ENCODE measurements at regions not wholly inside any gene's neighbourhood (a gene's known extent, or its start where the extent isn't known, plus 50 kb on each side); places are given as distances from the start of the nearest gene placed in this dataset.

GRCh38 chr7:136657482-136657921 is 210.9 kb upstream of the CHRM2 start:
- Histone ChIP-seq H3K36me3 (ENCODE audit: control insufficient read depth in 4 of 4, insufficient read depth in 3 of 4, low read depth in 1 of 4, low read length in 3 of 4) (no peaks in the 10 kb centered on the region), H3K27ac (ENCODE audit: low read depth in 1 of 2, low read length in 2 of 2) (no peak overlapping the region), H3K9ac (ENCODE audit: low read depth in 1 of 2, low read length in 2 of 2) (no peak overlapping the region), H3K4me1 (ENCODE audit: control insufficient read depth in 4 of 4, insufficient read depth in 4 of 4, low read length in 3 of 4) (no peaks in the 10 kb centered on the region), H3K9me3 (ENCODE audit: control insufficient read depth in 4 of 4, low read length in 3 of 4) (no peaks in the 10 kb centered on the region), H3K27me3 (ENCODE audit: control insufficient read depth in 4 of 4, insufficient read depth in 4 of 4, low read length in 3 of 4) (no peaks in the 10 kb centered on the region), H3K4me3 (ENCODE audit: low read depth in 1 of 3, low read length in 3 of 3) (no peak overlapping the region)
- no peak for TF ChIP-seq TAF1 (conservative IDR thresholded peaks at IDR 0.05)
- no peak for TF ChIP-seq SP1 (IDR thresholded peaks at IDR 0.05)
- no peak for TF ChIP-seq FOXA2 (IDR thresholded peaks at IDR 0.05)
- no peak for TF ChIP-seq MAX (IDR thresholded peaks at IDR 0.05)
- TF ChIP-seq CTCF (IDR thresholded peaks at IDR 0.05; ENCODE audit: low read depth, low read length, missing input control) = no peak
- TF ChIP-seq ZBTB33 (IDR thresholded peaks at IDR 0.05) = no peak
- TF ChIP-seq GABPA (IDR thresholded peaks at IDR 0.05 in 1 of 2, conservative IDR thresholded peaks at IDR 0.05 in 1 of 2) = no peak
- TF ChIP-seq FOXA1 (IDR thresholded peaks at IDR 0.05) = no peak
- no peak for TF ChIP-seq REST (IDR thresholded peaks at IDR 0.05)
- no peak for DNase-seq (ENCODE audit: low spot score)
- WGBS = 42% methylated on average over 2 of the region's 2 CpGs

GRCh38 chr7:136656516-136656915 is 211.9 kb upstream of the CHRM2 start:
- Histone ChIP-seq H3K9me3 (ENCODE audit: control insufficient read depth in 4 of 4, low read length in 3 of 4) (no peaks in the 10 kb centered on the region), H3K4me3 (ENCODE audit: low read depth in 1 of 3, low read length in 3 of 3) (no peak overlapping the region), H3K9ac (ENCODE audit: low read depth in 1 of 2, low read length in 2 of 2) (no peak overlapping the region), H3K36me3 (ENCODE audit: control insufficient read depth in 4 of 4, insufficient read depth in 3 of 4, low read depth in 1 of 4, low read length in 3 of 4) (no peaks in the 10 kb centered on the region), H3K27ac (ENCODE audit: low read depth in 1 of 2, low read length in 2 of 2) (no peak overlapping the region), H3K27me3 (ENCODE audit: control insufficient read depth in 4 of 4, insufficient read depth in 4 of 4, low read length in 3 of 4) (no peaks in the 10 kb centered on the region), H3K4me1 (ENCODE audit: control insufficient read depth in 4 of 4, insufficient read depth in 4 of 4, low read length in 3 of 4) (no peaks in the 10 kb centered on the region)
- no peak for DNase-seq (ENCODE audit: low spot score)
- 75% methylated on average over 1 of the region's 1 CpG for WGBS
- TF ChIP-seq TAF1 (conservative IDR thresholded peaks at IDR 0.05) (no peak), FOXA1 (IDR thresholded peaks at IDR 0.05) (no peak), CTCF (IDR thresholded peaks at IDR 0.05; ENCODE audit: low read depth, low read length, missing input control) (no peak), YY1 (IDR thresholded peaks at IDR 0.05) (no peak), GABPA (IDR thresholded peaks at IDR 0.05 in 1 of 2, conservative IDR thresholded peaks at IDR 0.05 in 1 of 2) (no peak), ZBTB33 (IDR thresholded peaks at IDR 0.05) (no peak), SP1 (IDR thresholded peaks at IDR 0.05) (no peak), HNF4G (IDR thresholded peaks at IDR 0.05) (no peak), REST (IDR thresholded peaks at IDR 0.05) (no peak), MAX (IDR thresholded peaks at IDR 0.05) (no peak), NR2F2 (IDR thresholded peaks at IDR 0.05) (no peak), RAD21 (IDR thresholded peaks at IDR 0.05) (no peak), RXRA (IDR thresholded peaks at IDR 0.05) (no peak), HNF4A (conservative IDR thresholded peaks at IDR 0.05) (no peak)

Measured in liver (tissue), 8 donors.